HTR-8/SVneo (cell line): ENCODE measurements at regions not wholly inside any gene's neighbourhood (a gene's known extent, or its start where the extent isn't known, plus 50 kb on each side); places are given as distances from the start of the nearest gene placed in this dataset.

ENCODE experiments used
- DNase-seq: peaks from one replicate; pipeline ENCODE4 v3.0.0; 2011; ENCODE audit warnings: low spot score, mixed read lengths; ENCODE audit not compliant: insufficient read length
- FAIRE-seq: peaks from 2 replicates; lab custom pipeline; 2011; peaks lifted over from hg19 to GRCh38; lab: Jason Lieb, UNC

DNA sequence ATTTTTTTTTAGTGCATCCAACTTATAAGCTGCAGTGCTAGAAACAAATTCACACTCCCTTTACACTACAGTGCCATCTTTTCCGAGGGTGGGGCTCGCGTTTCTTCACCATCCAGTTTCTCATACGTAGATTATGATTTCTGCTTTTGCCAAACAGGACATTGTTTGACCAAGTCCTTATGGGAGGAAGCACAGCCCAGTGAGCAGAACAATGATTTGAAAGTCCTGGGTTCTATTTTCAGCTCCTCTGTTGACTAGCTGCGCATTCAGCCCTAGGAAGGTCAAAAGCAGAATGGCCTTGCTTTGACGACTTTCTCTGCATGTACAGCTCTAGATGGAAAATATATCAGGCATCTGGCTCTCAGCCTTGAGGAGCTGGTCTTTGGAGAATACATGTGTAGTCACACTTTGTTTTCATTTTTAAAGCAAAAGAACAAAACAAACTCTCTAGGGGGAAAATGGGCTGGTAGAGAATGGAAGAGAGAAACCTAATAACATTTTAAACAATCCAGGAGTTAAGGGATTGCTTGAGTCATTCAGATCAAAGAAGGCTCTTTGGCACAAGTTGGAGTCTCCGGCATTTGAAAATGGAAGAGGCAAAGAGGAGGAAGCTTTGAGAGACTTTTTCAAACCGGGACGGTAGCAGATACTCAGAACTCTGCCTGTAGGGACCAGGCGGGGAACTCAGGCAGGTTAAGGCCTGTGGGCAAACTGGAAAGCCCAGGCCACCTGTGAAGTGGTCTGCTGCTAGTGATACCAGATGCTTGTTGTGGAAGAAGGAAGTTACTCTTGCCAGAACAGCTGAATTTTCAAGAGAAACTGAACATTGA, 257.3 kb upstream of the PLEKHG7 start:
- DNase-seq, result no peak
- FAIRE-seq, result no peak

DNA sequence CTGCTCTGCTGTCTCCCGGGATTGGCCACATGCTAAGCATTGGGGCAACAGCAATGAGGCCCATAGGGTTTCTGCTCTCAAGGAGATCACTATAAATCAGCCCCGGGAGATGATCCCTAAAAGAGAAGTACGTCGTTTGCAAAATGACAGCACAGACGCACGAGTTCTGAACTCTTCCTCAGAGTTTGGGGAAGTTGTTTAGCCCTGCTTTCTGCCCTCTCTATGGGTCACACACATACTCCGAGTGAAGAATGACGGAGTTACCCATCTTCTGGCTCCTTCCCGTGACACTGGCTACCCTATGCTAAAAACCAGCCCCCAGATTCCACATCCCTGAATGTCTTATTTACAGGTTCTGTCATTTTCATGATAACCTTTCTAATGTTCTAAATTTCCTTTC, 258.0 kb upstream of the PLEKHG7 start:
- DNase-seq, result no peak

DNA sequence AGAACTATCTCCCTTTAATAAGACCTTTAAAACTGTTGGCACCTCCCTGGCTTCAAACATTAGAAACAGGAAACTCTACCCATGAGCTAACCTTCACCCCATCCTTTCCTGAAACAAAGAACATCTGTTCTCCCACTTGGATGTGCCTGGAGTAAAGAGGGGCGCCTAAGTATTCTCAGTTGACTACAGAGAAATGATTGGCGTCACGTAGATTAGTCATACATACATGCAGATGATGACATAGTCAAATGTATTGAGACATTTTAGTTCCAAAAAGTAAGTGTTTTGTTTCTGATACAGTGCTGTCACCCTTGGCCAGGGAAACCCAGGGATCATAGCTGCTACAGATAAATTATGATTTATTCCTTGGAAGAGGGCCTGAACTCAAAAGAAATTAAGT, 260.0 kb upstream of the PLEKHG7 start:
- DNase-seq, result no peak
- FAIRE-seq, result no peak

More for the DNA sequence above, 258.0 kb upstream of the PLEKHG7 start:
- no peak for FAIRE-seq

DNA sequence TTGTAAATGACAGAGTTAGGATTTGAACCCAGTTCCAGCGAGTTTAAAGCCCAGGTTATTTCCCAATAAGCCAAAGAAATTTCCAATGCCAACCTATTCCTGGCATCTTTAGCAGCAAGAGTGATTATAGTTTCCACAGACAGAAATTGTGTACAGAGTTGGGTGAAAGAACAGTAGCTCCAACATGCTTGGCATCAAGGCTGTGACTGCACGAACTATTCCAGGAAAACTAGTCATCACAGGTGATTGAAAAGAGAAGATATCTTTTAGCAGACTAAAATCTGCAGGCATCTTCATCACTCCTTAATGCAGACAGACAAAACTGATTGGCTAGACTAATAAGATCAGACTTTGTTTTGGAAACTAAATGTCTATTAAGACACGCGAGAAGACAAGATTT, 262.7 kb upstream of the PLEKHG7 start:
- FAIRE-seq, result no peak
- DNase-seq, result no peak

DNA sequence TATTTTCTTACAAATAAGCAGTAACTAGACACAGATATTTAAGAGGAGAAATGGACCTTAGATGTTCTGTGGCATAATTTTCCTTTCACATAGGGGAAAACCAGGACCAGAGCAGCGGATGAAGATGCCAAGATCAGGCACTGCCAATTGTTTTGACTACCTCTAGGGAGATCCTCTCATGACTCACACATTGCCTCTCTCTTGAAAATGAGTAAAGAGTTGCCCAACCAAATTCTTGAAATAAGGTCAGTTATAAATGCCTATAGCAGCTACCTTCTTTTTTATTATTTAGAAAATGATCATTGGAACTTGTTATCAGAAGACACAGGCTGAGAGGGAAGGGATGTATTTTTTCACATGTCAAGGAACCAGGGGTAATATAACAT, 263.4 kb upstream of the PLEKHG7 start:
- DNase-seq, result no peak
- FAIRE-seq, result no peak

DNA sequence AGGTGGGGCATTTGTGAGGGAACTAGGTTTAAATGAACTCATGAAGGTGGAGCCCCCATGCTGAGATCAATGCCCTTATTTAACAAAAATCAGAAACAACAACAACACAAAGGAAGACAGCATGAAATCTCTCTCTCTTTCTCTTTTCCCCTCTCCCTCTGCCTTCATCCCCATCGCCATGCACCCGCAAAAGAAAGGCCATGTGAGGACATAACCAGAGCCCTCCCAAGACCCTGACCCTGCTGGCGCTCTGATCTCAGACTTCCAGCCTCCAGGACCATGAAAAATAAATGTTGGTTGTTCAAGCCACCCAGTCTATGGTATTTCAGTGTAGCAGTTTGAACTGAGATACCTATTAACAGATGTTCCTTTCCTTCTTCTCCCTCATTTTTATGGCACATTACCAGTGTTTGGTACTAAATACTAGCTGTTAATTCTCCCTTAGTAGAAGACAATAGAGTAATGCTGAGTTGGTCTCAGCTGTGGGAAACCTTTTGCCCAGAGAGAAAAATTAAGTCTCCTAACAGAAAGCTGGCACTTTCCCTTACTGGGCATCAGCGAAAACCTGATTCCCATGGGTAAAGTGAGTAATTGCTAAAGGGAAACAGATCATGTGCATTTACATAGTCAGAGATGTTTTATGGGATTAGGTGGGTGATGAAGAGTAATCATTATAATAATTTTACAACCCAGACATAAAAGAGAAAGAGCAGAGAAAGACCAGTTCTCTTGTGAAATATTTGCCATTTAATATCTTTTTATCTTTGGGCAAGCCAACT, 264.0 kb upstream of the PLEKHG7 start:
- FAIRE-seq (no peak), DNase-seq (no peak)

DNA sequence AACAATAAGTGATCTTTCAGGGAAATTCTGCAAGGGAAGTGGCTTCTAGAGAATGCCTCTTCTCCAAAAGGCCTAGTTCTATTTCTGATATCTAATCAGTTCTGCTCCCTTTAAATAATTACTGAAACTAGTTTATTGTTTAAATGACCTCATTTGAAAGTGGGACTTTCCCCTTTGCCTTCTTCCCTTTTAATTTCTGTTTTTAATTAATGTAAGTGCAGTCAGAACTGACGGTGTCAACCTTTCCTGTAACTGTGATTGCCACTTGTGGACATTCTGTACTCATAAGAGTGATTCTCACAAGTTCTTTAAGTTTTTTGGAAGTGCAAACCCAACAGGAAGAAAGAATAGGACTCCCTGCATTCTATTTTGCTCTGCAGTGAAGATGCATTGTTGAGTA, 265.3 kb upstream of the PLEKHG7 start:
- no peak for FAIRE-seq
- DNase-seq, result no peak

DNA sequence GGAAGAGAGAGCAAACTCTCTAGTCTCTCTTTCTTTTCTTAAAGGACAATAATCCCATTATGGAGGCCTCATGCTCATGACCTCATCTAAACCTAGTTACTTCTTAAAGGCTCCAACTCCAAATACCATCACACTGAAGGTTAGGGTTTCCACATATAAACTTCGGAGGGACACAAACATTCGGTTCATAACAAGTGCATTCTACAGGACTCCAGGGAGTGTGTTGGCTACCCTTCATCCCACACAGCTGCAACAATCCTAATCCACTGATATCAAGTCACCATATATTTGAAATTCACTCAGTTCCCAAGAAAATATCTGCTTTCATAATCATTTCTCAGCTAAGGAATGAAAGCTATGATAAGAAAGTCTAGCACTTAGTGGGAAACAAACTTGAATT, 265.9 kb upstream of the PLEKHG7 start:
- DNase-seq (no peak), FAIRE-seq (no peak)

DNA sequence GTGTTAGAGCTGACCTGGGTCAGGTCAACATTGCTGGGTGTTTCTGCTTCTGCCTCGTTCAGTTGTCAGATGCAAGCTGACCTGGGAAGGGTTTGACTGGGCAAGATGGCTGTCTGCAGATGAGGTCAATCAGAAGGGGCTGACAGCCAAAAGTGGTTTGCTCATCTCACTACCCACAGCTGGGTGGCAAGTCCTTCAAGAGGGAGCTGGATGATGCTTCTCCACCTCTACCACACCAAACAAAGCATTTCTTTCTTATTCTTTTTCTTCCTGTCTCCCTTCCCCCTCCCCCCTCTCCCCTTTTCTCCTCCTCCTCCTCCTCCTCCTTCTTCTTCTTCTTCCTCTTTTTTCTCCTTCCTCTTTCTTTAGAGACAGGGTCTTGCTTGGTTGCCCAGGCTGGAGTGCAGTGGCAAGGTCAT, 268.2 kb upstream of the PLEKHG7 start:
- DNase-seq (no peak), FAIRE-seq (no peak)

DNA sequence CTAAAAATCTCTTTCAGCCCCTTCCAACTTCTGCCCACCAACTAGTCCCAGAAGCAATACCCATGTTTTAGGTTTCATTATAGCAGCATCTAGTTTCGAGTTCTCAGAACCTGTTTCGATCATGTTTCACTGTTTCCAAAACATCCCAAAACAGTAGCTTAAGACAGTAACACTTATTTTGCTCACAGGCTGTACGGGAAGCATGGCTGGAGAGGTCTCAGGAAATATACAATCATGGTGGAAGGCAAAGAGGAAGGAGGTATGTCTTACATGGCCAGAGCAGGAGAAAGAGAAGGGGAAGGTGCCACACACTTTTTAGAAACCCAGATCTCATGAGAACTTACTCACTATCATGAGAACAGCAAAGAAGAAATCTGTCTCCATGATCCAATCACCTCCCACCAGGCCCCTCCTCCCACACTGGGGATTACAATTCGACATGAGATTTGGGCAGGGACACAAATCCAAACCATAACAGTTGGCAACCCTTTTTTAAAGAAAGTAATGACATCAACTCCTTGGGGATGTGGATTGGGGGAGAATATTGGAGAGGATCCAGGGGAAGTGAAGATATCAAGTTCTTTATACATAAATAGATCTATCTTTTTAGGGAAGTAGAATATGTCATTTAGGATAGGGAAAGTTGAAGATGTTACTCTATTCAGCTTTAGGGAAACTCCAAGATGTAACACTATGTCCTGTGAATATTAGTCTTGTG, 269.9 kb upstream of the PLEKHG7 start:
- no peak for FAIRE-seq
- DNase-seq, result no peak

DNA sequence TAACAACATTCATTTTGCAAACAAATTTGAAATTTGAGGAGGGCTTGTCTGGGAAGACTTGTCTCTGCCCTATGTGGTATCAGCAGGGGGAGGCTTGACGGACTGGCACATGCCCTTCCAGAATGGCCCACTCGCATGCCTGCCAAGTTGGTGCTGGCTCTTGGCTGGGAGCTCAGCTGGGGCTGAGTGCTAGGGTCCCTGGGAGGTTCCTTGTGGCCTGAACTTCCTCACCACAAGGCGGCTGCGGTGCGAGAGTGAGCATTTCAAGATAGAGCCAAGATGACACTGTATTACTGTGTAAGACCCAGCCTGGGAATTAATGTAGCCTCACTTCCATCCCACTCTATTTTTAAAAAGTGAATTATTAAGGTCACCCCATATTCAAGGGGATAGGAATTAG, 271.6 kb upstream of the PLEKHG7 start:
- DNase-seq (no peak), FAIRE-seq (no peak)

DNA sequence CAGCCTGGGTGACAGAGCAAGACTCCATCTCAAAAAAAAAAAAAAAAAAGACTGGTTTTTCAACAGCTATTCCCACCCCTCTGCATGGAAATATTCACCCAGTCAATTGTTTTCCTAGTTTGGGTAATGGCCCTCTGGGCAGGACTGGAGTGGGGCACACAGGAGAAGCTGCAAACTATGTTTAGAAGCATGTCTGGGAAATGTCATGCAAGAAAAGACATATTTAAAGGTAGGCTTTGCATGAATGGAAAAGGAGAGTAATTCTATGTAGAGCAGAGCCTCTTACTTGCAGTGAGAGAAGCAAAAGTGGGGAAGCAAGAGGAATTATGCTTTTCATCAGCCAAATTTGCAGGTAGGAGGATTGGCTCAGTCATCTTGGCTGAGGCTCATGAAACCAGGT, 276.5 kb upstream of the PLEKHG7 start:
- DNase-seq (no peak), FAIRE-seq (no peak)

DNA sequence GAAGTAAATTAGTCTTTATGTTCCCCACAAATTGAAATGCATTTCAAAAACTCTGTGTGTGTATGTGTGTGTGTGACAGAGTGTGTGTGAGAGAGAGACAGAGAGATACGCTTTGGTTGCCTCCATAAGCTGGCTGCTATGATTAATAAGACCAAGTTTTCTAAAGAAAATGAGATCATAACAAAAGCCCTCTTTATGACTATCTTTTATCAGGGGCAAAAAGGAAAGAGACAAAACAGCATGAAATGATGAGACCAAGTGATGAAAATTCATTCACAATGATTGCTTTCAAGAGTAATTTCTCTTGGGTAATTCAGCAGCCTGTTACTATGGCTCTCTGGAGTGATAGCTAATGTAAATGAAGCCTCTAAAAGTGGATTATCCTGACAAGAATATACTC, 277.6 kb upstream of the PLEKHG7 start:
- no peak for DNase-seq
- FAIRE-seq, result no peak

DNA sequence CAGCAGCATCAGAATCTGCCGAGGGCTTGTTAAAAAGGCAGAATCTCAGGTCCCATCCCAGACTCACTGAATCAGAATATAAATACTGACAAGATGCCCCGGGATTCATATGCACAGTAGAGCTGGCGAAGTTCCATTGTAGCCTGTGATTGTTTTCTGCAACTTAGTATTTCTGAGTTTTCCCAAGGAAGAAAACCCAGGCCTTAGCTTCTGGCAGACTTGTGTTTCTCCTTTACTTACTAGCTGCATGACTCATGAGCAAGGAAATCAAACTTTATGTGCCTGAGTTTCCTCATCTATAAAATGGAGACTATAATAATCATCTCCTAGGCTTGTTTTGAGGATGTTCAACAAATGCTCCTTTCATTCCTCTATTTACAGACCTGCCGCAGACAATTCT, 278.5 kb upstream of the PLEKHG7 start:
- DNase-seq (no peak), FAIRE-seq (no peak)

DNA sequence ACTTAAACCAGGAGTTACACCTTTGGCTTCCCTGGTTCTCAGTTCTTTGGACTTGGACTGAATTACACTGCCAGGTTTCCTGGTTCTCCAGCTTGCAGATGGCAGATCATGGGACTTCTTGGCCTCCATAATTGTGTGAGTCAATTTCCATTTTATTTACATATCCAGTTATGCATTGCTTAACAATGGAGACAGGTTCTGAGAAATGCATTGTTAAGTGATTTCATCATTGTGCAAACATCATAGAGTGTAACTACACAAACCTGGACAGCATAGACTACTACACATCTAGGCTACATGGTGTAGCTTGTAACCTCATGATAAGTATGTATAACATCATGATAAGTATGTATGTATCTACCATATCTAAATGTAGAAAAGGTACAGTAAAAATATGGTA, 276.1 kb upstream of the BTG1 start:
- FAIRE-seq, result no peak
- DNase-seq, result no peak

DNA sequence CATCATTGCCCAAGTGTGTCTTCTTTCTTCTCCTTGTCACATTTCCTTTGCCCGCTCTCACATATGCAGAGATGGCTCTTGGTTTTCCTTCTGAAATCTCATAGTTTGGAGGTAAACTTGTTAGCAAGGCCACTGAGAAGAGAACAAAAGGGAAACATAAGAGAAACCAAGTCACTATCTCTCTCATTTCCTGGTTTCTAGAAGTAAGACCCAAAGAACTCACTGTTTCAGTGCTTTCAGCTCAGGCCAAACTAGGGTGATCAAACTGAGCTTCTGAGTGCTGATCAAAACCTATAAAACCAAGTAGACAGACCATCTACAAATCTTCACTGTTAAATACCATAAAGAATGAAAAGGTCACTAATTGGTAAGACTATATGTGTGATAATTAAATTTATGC, 275.4 kb upstream of the BTG1 start:
- FAIRE-seq (no peak), DNase-seq (no peak)

DNA sequence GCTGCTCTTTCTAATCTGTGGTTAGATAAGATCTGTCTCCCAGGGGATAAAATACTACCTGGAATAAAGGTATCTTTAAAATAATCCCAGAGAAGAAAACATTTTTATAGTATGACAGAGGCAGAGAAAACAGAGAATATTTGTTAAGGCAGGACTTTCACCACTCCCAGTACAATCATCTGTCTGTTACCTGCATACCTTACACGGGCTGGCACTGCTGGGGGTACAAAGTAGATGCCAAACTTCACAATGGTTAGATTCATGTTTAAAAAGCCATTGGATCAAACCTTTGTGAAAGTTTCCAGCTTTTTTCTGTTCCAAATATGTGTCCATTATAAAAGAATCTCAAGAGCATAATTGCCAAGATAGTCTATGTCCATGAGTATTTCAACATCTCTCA, 273.6 kb upstream of the BTG1 start:
- DNase-seq, result no peak
- no peak for FAIRE-seq

DNA sequence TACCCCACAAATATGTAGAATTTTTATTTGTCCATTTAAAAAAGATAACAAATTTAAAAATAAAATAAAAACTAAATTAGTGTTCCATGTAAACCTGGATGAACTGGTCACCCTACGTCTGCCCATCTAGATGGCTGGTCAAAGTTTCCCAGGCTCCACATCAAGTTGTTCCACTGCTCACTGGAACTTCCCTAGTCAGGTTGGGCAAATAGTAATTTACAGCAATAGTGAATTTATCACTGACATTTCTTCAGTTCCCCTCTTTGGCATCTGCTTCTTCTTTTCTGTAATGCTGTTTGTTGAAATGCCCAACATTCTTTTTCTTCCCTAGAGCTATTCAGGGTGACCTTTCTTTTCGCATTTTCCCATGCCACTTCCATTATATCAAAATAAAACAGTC, 272.7 kb upstream of the BTG1 start:
- DNase-seq (no peak), FAIRE-seq (no peak)

DNA sequence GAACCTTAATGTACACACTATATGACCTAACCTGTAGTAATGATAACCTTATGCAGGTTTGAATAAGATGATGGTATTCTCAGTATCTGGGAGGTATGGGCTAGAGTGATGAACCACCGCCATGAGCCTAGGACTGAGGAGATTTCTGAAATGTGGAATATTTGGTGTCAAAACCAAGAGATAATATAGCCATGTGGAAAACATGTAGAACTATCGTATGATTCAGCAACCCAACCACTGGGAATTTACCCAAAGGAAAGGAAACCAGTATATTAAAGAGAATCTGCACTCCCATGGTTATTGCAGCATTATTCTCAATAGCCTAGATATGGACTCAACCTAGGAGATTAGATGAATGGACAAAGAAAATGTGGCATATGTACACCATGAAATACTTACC, 271.7 kb upstream of the BTG1 start:
- DNase-seq, result no peak
- FAIRE-seq, result no peak

DNA sequence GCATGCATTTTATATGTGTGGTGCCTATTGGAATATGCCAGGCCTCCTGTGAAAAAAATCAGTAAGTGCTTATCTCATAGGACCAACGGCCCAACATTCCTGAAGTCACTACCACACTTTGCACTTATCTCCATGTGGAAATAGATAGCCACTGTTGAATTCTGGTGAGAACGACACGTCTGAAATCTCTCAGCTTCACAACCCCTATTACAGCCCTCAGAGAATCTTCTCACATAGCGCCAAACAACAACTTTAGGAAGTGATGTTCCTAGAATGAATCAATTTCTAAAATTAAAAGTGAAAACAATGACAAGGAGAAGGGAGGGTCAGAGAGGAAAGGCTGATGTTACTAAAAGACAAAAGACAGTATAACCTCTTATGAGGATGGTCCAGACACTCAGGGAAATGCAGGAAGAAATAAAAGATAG, 270.8 kb upstream of the BTG1 start:
- FAIRE-seq, result no peak
- DNase-seq, result no peak
